OCI-LY1 (cell line): ENCODE measurements at regions not wholly inside any gene's neighbourhood (a gene's known extent, or its start where the extent isn't known, plus 50 kb on each side); places are given as distances from the start of the nearest gene placed in this dataset.

Experiments
- H2AFZ ChIP-seq: fragments of 200-600 bp; sonication (generic), shearing (Covaris generic); 2 replicates; pipeline ENCODE4 v1.6.0; 2014; ENCODE audit warnings: antibody characterized with exemption, mild to moderate bottlenecking, low read length
- H3F3A ChIP-seq: fragments of 200-600 bp; sonication (generic), shearing (Covaris generic); 2 replicates; pipeline ENCODE4 v1.6.0; 2014; ENCODE audit warnings: mild to moderate bottlenecking, antibody characterized with exemption, low read length, moderate library complexity; ENCODE audit not compliant: insufficient read depth
- H3K27ac ChIP-seq: fragments of 200-600 bp; sonication (generic); 2 replicates; pipeline ENCODE4 v1.5.1; 2014; ENCODE audit warnings: low read length, mixed run types, mild to moderate bottlenecking, low read depth; ENCODE audit not compliant: poor library complexity, severe bottlenecking
- H3K27me3 ChIP-seq: fragments of 200-600 bp; sonication (generic); 2 replicates; pipeline ENCODE4 v1.6.0; 2014; ENCODE audit warnings: antibody characterized with exemption, mild to moderate bottlenecking, low read length, moderate library complexity; ENCODE audit not compliant: insufficient read depth
- H3K36me3 ChIP-seq: fragments of 200-600 bp; sonication (generic); 2 replicates; pipeline ENCODE4 v1.6.1; 2014; ENCODE audit warnings: mild to moderate bottlenecking, antibody characterized with exemption, low read length, moderate library complexity, mixed read lengths; ENCODE audit not compliant: insufficient read depth
- H3K4me1 ChIP-seq: fragments of 200-600 bp; sonication (generic); 2 replicates; pipeline ENCODE4 v1.5.1; 2014; ENCODE audit warnings: mild to moderate bottlenecking, low read length, moderate library complexity; ENCODE audit not compliant: insufficient read depth, severe bottlenecking
- H3K4me2 ChIP-seq: fragments of 200-600 bp; sonication (generic), shearing (Covaris generic); 2 replicates; pipeline ENCODE4 v1.6.1; 2014; ENCODE audit warnings: low read length
- H3K4me3 ChIP-seq: fragments of 200-600 bp; sonication (generic); 2 replicates; pipeline ENCODE4 v1.5.1; 2014; ENCODE audit warnings: low read length, low read depth, mild to moderate bottlenecking, mixed read lengths; ENCODE audit not compliant: poor library complexity, severe bottlenecking
- H3K79me2 ChIP-seq: fragments of 200-600 bp; shearing (Covaris generic); 2 replicates; pipeline ENCODE4 v1.6.1; 2016; ENCODE audit warnings: mixed run types, low read length, mixed read lengths; ENCODE audit not compliant: insufficient read depth
- H3K9ac ChIP-seq: fragments of 200-600 bp; sonication (generic), shearing (Covaris generic); 2 replicates; pipeline ENCODE4 v1.6.1; 2014; ENCODE audit warnings: mild to moderate bottlenecking, low read length, mixed read lengths
- H3K9me2 ChIP-seq: fragments of 200-600 bp; sonication (generic), shearing (Covaris generic); 2 replicates; pipeline ENCODE4 v1.6.1; 2014; ENCODE audit warnings: low read depth, mild to moderate bottlenecking, low read length, mixed read lengths
- H3K9me3 ChIP-seq: fragments of 200-600 bp; shearing (Covaris generic); 2 replicates; pipeline ENCODE4 v1.6.1; 2014; ENCODE audit warnings: low read length, mixed read lengths
- H4K20me1 ChIP-seq: fragments of 200-600 bp; sonication (generic), shearing (Covaris generic); 2 replicates; pipeline ENCODE4 v1.6.0; 2016; ENCODE audit warnings: mild to moderate bottlenecking, low read length; ENCODE audit not compliant: insufficient read depth
- EZH2 ChIP-seq: fragments of 200-600 bp; sonication (generic), shearing (Covaris generic); IDR thresholded peaks from 2 replicates; pipeline ENCODE4 v1.8.0; 2017; ENCODE audit warnings: borderline replicate concordance, mixed run types, mild to moderate bottlenecking, antibody characterized with exemption, low read length, moderate library complexity, mixed read lengths
- TF ChIP-seq, protein P1 (sequence below): fragments of 200-600 bp; sonication (generic), shearing (Covaris generic); IDR thresholded peaks from 2 replicates; pipeline ENCODE4 v1.5.1; 2017; ENCODE audit warnings: mild to moderate bottlenecking, antibody characterized with exemption, low read length, moderate library complexity, mixed read lengths

DNA sequence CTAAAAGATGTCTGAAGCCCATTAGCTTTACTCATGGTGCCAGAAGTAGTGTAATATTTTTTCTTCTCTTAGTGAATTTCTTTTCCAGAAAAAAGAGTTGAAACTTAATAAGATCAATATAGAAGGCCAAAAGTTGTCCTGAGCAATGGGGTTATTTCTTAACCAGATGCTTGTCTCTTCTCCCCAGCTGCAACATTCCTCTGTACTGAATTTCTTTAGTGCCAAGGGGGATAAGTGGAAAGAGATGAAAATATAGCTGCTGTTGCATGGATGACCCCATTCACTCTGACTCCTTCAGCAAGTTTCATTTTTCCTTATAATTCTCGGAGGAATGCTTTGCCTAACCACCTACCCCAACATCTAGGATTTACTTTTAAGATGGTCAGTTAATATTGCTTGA is 675.0 kb downstream of the USP25 start:
- Histone ChIP-seq H3K9me2 (no peaks in the 10 kb centered on the region), H3K9ac (no peak overlapping the region), H3K4me2 (no peak overlapping the region), H2AFZ (no peak overlapping the region), H3K27ac (no peak overlapping the region), H4K20me1 (no peaks in the 10 kb centered on the region), H3K79me2 (no peaks in the 10 kb centered on the region), H3K27me3 (no peaks in the 10 kb centered on the region), H3K4me3 (no peak overlapping the region), H3K36me3 (no peaks in the 10 kb centered on the region), H3K4me1 (no peaks in the 10 kb centered on the region), H3F3A (no peaks in the 10 kb centered on the region), H3K9me3 (no peaks in the 10 kb centered on the region)
- TF ChIP-seq, protein P1, sequence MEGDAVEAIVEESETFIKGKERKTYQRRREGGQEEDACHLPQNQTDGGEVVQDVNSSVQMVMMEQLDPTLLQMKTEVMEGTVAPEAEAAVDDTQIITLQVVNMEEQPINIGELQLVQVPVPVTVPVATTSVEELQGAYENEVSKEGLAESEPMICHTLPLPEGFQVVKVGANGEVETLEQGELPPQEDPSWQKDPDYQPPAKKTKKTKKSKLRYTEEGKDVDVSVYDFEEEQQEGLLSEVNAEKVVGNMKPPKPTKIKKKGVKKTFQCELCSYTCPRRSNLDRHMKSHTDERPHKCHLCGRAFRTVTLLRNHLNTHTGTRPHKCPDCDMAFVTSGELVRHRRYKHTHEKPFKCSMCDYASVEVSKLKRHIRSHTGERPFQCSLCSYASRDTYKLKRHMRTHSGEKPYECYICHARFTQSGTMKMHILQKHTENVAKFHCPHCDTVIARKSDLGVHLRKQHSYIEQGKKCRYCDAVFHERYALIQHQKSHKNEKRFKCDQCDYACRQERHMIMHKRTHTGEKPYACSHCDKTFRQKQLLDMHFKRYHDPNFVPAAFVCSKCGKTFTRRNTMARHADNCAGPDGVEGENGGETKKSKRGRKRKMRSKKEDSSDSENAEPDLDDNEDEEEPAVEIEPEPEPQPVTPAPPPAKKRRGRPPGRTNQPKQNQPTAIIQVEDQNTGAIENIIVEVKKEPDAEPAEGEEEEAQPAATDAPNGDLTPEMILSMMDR: no peak
- TF ChIP-seq EZH2: no peak

DNA sequence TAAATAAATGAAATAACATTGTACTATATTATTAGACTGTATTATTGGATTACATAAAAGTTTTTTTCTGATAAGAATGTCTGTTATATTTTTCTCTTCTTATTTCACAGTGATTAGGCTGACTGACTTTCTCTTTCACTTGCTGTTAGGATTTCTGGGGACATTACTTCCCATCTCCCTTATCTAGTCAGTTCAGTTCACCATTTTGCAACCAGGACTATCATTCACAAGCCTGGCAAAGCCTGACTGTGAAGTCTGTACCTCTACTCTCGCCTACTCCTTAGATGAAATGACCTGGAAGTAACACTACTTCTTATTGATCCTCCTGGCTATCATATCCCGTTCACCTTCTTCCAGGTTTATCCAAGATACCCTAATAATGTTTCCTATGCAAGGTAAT is 676.6 kb downstream of the USP25 start:
- H2AFZ ChIP-seq: no peak overlapping the region
- H3K9me3 ChIP-seq: no peaks in the 10 kb centered on the region
- H3K4me1 ChIP-seq: no peaks in the 10 kb centered on the region
- no peak overlapping the region for H3K9ac ChIP-seq
- H3K79me2 ChIP-seq: no peaks in the 10 kb centered on the region
- no peaks in the 10 kb centered on the region for H3K36me3 ChIP-seq
- no peaks in the 10 kb centered on the region for H3F3A ChIP-seq
- H3K27me3 ChIP-seq: no peaks in the 10 kb centered on the region
- no peak for TF ChIP-seq EZH2
- no peak overlapping the region for H3K27ac ChIP-seq
- H3K4me2 ChIP-seq: no peak overlapping the region
- H3K9me2 ChIP-seq: no peaks in the 10 kb centered on the region
- H4K20me1 ChIP-seq: no peaks in the 10 kb centered on the region
- H3K4me3 ChIP-seq: no peak overlapping the region

DNA sequence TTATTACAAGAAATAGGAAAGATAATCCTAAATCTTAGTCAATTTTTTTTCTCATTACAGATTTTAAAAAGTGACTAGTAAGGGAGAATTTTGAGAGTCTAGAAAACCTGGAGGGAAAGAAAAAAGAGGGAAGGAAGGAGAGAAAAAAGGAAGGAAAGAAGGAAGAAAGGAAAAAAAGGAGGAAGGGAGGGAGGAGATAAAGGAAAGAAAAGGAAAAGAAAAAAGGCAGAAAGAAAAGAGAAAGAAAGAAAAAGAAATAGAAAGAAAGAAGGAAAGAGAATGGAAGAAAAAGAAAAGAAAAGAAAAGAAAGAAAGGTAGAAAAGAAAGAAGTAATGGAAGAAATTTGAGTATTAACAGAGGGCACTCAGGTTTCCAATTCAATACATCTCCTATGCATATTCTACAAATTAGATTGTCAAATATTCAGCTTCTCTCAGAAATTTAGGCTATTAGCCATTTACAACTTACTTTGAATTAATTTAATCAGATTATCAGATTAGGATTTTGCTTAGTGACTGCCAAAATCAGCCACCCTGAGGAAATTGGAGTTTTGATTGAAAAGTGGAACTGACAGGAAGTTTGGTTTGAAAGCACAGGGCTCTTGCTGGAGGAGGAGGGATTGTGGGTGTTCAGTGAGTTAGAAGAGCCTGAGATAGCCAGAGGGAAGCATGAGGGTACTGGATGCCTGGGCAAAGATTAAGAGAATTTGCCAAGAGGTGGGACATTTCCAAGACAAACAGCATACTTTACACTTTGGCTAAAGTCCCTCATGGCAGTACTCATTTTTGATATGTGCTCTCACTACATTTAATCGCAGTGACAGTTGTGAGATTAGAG is 677.8 kb downstream of the USP25 start:
- Histone ChIP-seq H3K4me3 (no peak overlapping the region), H3K9ac (no peak overlapping the region), H3K27me3 (no peaks in the 10 kb centered on the region), H3K79me2 (no peaks in the 10 kb centered on the region), H3K36me3 (no peaks in the 10 kb centered on the region), H2AFZ (no peak overlapping the region), H3K9me3 (no peaks in the 10 kb centered on the region), H4K20me1 (no peaks in the 10 kb centered on the region), H3K4me2 (no peak overlapping the region), H3K27ac (no peak overlapping the region), H3F3A (no peaks in the 10 kb centered on the region), H3K4me1 (no peaks in the 10 kb centered on the region), H3K9me2 (no peaks in the 10 kb centered on the region)
- TF ChIP-seq EZH2: no peak
- TF ChIP-seq, protein P1: no peak

DNA sequence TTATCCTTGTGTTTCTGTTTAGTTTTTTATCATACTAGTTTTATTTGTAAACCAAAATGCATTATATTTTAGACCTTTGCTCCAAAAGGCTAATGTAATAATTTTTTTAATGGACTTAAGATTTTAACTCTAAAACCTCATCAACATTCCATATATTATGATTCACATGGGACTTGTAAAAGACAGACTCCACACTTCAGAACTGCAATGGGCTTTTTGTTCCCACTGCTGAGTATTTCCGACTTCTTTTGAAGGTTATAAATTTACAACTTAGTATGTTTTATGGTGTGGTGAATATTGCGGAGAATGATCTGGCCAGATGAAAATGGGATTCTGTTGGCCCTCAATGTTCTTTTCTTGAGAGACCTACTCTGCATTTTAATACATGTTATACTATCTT is 678.5 kb downstream of the USP25 start:
- no peaks in the 10 kb centered on the region for H3K36me3 ChIP-seq
- no peak overlapping the region for H3K9ac ChIP-seq
- no peaks in the 10 kb centered on the region for H3K9me3 ChIP-seq
- no peaks in the 10 kb centered on the region for H3K4me1 ChIP-seq
- no peak overlapping the region for H3K4me2 ChIP-seq
- H3K27ac ChIP-seq: no peak overlapping the region
- H3F3A ChIP-seq: no peaks in the 10 kb centered on the region
- H3K4me3 ChIP-seq: no peak overlapping the region
- no peaks in the 10 kb centered on the region for H3K9me2 ChIP-seq
- TF ChIP-seq, protein P1: no peak
- no peak for TF ChIP-seq EZH2
- no peak overlapping the region for H2AFZ ChIP-seq
- no peaks in the 10 kb centered on the region for H3K79me2 ChIP-seq
- H3K27me3 ChIP-seq: no peaks in the 10 kb centered on the region
- no peaks in the 10 kb centered on the region for H4K20me1 ChIP-seq
